ENCODE measurements at regions not wholly inside any gene's neighbourhood (a gene's known extent, or its start where the extent isn't known, plus 50 kb on each side); places are given as distances from the start of the nearest gene placed in this dataset.

DNA sequence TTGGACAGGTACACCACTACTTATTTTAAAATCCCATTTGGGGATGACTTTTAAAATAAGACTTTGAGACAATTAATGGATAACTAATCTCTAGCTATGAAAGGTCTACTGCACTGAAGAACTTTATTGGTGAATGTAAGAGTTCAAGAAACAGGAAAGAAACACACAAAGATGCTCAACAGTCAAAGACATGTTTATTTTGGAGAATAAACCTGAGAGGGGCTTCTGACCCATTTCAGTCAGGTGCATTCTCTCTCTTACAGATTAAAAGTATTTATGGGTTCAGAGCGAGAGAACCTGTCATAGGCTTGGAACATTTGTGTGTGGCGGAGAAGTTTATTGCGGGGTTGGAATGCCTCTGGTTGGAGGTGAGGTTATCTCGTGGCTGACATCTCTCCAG lies 94.3 kb upstream of the USP29 start:
- Histone ChIP-seq H3K9ac (replicated peaks in 1 of 4; ENCODE audit: extremely low read depth in 1 of 4, low read depth in 3 of 4, low read length in 3 of 4) (no peak overlapping the region), H3K18ac (ENCODE audit: extremely low read depth, low read length) (no peak overlapping the region), H2BK120ac (replicated peaks; ENCODE audit: low read depth, low read length) (no peak overlapping the region), H2BK20ac (ENCODE audit: low read length) (no peak overlapping the region), H3K4ac (replicated peaks; ENCODE audit: insufficient read length, low read depth, low read length) (no peak overlapping the region), H3K14ac (ENCODE audit: insufficient read length) (no peak overlapping the region), H3K27me3 (replicated peaks in 1 of 4; ENCODE audit: control insufficient read depth in 3 of 4, extremely low read depth in 1 of 4, insufficient read depth in 3 of 4, low read length in 3 of 4) (no peaks in the 10 kb centered on the region), H4K91ac (replicated peaks; ENCODE audit: insufficient read length, low read length) (no peak overlapping the region), H3K9me3 (ENCODE audit: insufficient read depth in 2 of 2, low read depth in 1 of 2, low read length in 1 of 2) (peaks cover 68 to 86% of the 10 kb centered on the region in 2 experiments), H3K79me2 (ENCODE audit: control insufficient read depth in 1 of 2, insufficient read depth in 2 of 2, low read length in 2 of 2) (no peaks in the 10 kb centered on the region), H2BK12ac (ENCODE audit: low read depth, low read length) (no peak overlapping the region), H3K27ac (ENCODE audit: low read depth, low read length) (no peak overlapping the region), H2AFZ (ENCODE audit: low read length) (no peak overlapping the region), H3K4me3 (ENCODE audit: extremely low read depth in 1 of 4, insufficient read depth in 2 of 4, low read depth in 3 of 4, low read length in 4 of 4) (no peak overlapping the region), H4K20me1 (replicated peaks in 1 of 2; ENCODE audit: control insufficient read depth in 1 of 2, insufficient read depth in 2 of 2, low read length in 2 of 2) (no peaks in the 10 kb centered on the region), H3K23ac (ENCODE audit: insufficient read length) (no peak overlapping the region), H3K4me1 (replicated peaks in 1 of 4; ENCODE audit: control insufficient read depth in 3 of 4, insufficient read depth in 4 of 4, low read length in 3 of 4) (no peaks in the 10 kb centered on the region), H3K23me2 (ENCODE audit: low read depth, low read length) (no peaks in the 10 kb centered on the region), H2BK5ac (ENCODE audit: low read depth, low read length) (no peak overlapping the region), H2AK5ac (ENCODE audit: low read depth, low read length) (no peak overlapping the region), H3K4me2 (ENCODE audit: insufficient read depth in 1 of 2, low read depth in 2 of 2, low read length in 2 of 2) (no peak overlapping the region), H3K79me1 (ENCODE audit: low read depth, low read length) (no peaks in the 10 kb centered on the region), H3K36me3 (ENCODE audit: control insufficient read depth in 2 of 4, insufficient read depth in 4 of 4, low read length in 3 of 4) (no peaks in the 10 kb centered on the region), H3K56ac (replicated peaks; ENCODE audit: insufficient read length, low read depth, low read length) (no peak overlapping the region), H4K8ac (ENCODE audit: extremely low read depth, insufficient read depth, low read length) (no peak overlapping the region), H2BK15ac (ENCODE audit: low read length) (no peak overlapping the region), H4K5ac (ENCODE audit: insufficient read length, low read depth, low read length) (no peak overlapping the region)
- DNase-seq (ENCODE audit: low read depth in 1 of 2, low spot score in 2 of 2) (no peak), FAIRE-seq (no peak)
- POLR2A ChIA-PET (ENCODE audit: partially characterized antibody) = no interaction called here
- 80% methylated on average over 4 of the region's 4 CpGs; no CpG with 5 or more reads in 1 of the 2 experiments for WGBS, 2 experiments (ENCODE audit: extremely low coverage in 1 of 2, insufficient coverage in 1 of 2, insufficient read length in 1 of 2, insufficient replicate concordance in 2 of 2, low coverage in 1 of 2, low lambda C conversion rate in 2 of 2, missing lambda C conversion rate in 1 of 2)
- CTCF ChIA-PET (ENCODE audit: partially characterized antibody) = no interaction called here
- TF ChIP-seq RAD21 (IDR thresholded peaks at IDR 0.05 in 1 of 2, conservative IDR thresholded peaks at IDR 0.05 in 1 of 2; ENCODE audit: low read depth in 2 of 2, low read length in 2 of 2) (no peak), CBX5 (IDR thresholded peaks at IDR 0.05; ENCODE audit: low read depth, low read length) (no peak), KDM1A (IDR thresholded peaks at IDR 0.05; ENCODE audit: borderline replicate concordance, low read length) (no peak), RFX5 (IDR thresholded peaks at IDR 0.05; ENCODE audit: borderline replicate concordance, low read depth, low read length) (no peak), KDM5A (IDR thresholded peaks at IDR 0.05; ENCODE audit: low read length) (no peak), RBBP5 (IDR thresholded peaks at IDR 0.05; ENCODE audit: borderline replicate concordance, low read depth, low read length) (no peak), EZH2 (IDR thresholded peaks at IDR 0.05; ENCODE audit: low read depth, low read length, severe bottlenecking) (no peak), TEAD4 (IDR thresholded peaks at IDR 0.05; ENCODE audit: low read depth, low read length) (no peak)
- TF ChIP-seq, protein P1, sequence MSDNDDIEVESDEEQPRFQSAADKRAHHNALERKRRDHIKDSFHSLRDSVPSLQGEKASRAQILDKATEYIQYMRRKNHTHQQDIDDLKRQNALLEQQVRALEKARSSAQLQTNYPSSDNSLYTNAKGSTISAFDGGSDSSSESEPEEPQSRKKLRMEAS (IDR thresholded peaks at IDR 0.05) = no peak
- TF ChIP-seq, protein P2, sequence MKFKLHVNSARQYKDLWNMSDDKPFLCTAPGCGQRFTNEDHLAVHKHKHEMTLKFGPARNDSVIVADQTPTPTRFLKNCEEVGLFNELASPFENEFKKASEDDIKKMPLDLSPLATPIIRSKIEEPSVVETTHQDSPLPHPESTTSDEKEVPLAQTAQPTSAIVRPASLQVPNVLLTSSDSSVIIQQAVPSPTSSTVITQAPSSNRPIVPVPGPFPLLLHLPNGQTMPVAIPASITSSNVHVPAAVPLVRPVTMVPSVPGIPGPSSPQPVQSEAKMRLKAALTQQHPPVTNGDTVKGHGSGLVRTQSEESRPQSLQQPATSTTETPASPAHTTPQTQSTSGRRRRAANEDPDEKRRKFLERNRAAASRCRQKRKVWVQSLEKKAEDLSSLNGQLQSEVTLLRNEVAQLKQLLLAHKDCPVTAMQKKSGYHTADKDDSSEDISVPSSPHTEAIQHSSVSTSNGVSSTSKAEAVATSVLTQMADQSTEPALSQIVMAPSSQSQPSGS (IDR thresholded peaks at IDR 0.05; ENCODE audit: low read length) = no peak
- TF ChIP-seq, protein P3, sequence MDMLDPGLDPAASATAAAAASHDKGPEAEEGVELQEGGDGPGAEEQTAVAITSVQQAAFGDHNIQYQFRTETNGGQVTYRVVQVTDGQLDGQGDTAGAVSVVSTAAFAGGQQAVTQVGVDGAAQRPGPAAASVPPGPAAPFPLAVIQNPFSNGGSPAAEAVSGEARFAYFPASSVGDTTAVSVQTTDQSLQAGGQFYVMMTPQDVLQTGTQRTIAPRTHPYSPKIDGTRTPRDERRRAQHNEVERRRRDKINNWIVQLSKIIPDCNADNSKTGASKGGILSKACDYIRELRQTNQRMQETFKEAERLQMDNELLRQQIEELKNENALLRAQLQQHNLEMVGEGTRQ (IDR thresholded peaks at IDR 0.05; ENCODE audit: low read length) = no peak
